Hematopoietic multipotent progenitor cell treated with erythropoietin and hydrocortisone succinate and interleukin-3 and kit ligand, for 6 days (in vitro differentiated cells): ENCODE measurements at regions not wholly inside any gene's neighbourhood (a gene's known extent, or its start where the extent isn't known, plus 50 kb on each side); places are given as distances from the start of the nearest gene placed in this dataset.

Experiments
- DNase-seq: peaks from one replicate; pipeline ENCODE4 v3.0.0-alpha.2; 2015

GRCh38 chr4:147056940-147057610 lies 111.4 kb upstream of the TTC29 start:
- peak; percentile 6 for DNase-seq

GRCh38 chr4:147057611-147058190 lies 112.0 kb upstream of the TTC29 start:
- DNase-seq = peak; percentile 19

GRCh38 chr4:147059064-147059731 lies 113.5 kb upstream of the TTC29 start:
- no peak for DNase-seq

DNA sequence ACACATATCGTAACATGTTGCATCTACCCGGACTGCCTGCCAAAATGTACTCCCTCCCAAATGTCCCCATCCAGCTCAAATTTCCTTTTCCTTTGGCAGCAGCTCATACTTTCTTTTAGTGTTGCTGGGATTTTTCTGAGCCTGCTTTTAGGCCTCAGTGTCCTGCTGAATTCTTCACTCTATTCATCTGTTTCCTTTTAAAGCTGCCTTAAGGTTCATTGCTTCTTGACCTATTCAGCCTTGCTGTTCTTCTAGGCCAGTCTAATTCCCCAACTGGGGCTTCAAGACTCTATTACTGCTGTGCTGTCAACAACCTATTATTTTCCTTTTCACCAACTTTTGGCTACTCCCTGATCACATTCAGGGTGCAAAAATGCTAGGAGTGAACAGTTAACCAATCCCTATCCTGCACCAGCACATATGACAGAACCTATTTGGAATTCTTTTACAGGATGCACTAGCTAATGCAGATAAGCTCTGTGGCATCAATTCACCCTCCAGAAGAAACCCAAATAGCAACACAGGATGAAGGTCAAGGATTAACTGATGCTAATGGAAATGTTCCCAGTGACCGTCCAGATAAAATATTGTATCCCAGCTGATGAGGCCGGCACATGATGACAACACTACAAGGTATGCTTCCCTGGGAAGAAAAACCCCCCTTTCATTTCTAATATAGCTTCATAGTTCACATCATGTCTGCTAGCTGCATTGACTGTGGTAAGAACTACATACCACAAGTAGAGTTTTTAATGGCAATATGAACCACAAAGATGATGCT lies 114.7 kb upstream of the TTC29 start:
- no peak for DNase-seq

GRCh38 chr4:147064856-147065255 lies 119.2 kb upstream of the TTC29 start:
- no peak for DNase-seq

- DNase-seq = no peak
Observed at GRCh38 chr4:147068564-147068963, 122.9 kb upstream of the TTC29 start.

GRCh38 chr4:147071209-147071740 lies 125.6 kb upstream of the TTC29 start:
- no peak for DNase-seq

DNA sequence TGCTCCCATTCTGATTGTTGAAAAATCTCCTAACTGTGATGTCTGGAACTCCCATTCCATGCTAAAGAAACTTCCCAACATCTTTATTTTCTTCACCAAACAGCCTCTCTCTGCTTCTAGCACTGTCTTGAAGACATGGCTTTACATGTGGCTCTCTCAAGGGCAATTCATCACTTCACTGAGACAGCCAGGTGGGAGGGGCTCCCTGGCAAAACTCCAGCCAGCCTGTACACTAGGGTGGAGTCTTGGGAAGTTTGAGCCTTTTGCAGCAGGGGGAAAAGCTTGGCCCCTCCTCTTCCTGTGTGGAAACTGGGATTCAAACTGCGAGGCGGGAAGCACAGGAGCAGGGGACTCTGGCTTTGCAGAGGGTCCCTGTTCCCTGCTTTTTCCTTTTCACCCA lies 130.5 kb upstream of the TTC29 start:
- DNase-seq = no peak

DNA sequence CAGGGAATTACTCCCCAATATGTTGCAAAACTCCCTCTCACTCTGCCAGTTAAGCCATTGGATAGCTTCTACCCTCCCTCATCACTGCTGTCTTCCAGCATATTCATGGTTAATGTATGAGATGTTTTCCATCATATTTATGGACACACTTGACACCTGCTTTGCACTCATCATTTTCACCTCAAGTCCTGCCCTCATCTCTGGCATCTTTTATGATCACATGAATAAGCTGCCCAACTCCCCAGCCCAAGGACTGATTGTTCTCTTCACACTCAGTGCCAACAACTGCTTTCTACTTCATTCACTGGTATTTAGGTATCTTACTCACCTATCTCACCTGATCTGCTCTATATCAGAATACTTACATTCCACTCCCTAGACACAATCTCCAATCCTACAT lies 131.1 kb upstream of the TTC29 start:
- DNase-seq = no peak

- no peak for DNase-seq
Observed at GRCh38 chr4:147078362-147078761, 132.7 kb upstream of the TTC29 start.

DNA sequence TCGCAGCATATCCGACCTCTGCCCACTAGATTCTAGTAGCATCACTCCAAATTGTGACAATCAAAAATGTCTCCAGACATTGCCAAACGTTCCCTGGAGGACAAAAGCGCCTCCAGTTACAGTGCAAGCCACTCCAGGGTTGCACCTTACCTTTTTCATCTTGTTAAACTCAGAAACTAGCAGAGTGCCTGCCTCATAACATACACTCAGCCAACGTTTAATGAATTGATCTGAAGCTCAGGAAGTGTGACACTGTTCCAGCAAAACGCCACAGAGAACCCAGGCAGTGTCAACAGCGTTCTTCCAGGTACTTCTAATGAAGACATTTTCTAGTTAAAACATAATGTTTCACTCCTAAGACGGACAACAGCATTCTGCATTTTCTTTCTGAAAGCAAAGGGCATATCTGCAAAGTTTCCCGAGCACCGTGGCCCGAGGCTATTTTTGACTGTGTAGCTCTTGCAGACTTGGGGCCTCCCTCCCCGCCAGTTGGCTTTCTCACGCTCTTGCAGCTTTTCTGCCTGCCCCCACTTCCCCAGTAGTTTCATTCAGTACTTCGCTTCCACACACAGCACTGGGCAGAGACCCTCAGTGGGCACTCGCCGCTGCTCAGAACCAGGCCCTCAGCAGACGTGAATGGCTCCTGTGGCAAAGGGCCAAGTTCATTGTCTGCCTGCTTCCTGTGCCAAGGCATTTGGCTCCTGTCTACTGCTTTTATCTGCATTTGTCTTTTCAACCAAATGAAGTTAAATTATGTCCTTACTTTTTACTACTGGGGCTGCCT lies 133.4 kb upstream of the TTC29 start:
- no peak for DNase-seq

- no peak for DNase-seq
Observed at GRCh38 chr4:147084861-147085260, 139.2 kb upstream of the TTC29 start.

GRCh38 chr4:147085781-147086180 lies 140.1 kb upstream of the TTC29 start:
- DNase-seq = no peak

- no peak for DNase-seq
Observed at GRCh38 chr4:147088146-147088545, 142.5 kb upstream of the TTC29 start.

- no peak for DNase-seq
Observed at GRCh38 chr4:147090486-147090885, 144.8 kb upstream of the TTC29 start.

DNA sequence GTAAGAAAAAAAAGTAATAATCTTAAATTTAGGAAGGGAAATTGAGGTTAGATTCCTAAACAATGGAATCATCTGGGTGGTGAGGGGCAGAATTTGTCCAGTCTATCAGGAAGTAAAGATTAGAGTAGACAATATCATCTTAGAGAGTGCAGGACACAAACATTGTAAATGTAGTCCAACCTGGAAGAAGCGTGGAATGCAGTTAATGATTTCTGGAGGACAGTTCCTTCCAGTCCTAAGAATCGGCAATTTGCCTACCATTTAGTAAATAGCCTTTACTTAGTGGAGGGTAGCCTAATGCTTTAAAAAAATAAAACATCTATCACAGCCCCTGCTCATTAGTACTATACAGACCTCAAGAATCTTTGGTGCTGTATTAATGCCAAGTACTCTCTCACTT lies 147.5 kb upstream of the TTC29 start:
- no peak for DNase-seq

GRCh38 chr4:147094238-147094637 lies 148.6 kb upstream of the TTC29 start:
- no peak for DNase-seq

GRCh38 chr4:147096667-147097604 lies 151.3 kb upstream of the TTC29 start:
- DNase-seq = peak; percentile 77

DNA sequence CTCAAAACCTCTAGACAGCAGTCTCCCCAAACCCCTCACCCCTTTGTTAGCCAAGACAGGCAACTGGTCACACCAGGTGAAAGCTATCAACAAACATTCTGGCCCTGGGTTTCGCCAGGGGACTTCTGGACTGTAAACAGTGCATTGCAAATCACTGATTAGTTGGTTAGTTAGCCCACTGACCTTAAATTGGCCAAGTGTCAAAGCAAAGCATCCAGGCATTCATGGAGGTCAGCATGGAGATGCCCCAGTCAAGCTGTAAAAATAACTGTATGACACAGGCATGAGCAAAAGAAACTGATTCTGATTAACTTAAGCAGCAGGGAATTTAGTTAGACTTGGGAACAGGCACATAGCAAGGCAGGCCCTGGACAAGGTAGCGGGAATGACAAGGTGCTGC lies 156.0 kb upstream of the TTC29 start:
- DNase-seq = no peak

- DNase-seq = no peak
Observed at GRCh38 chr4:147102596-147102995, 156.9 kb upstream of the TTC29 start.

- DNase-seq = no peak
Observed at GRCh38 chr4:147103403-147103946, 157.8 kb upstream of the TTC29 start.
